ENCODE measurements at regions not wholly inside any gene's neighbourhood (a gene's known extent, or its start where the extent isn't known, plus 50 kb on each side); places are given as distances from the start of the nearest gene placed in this dataset.

DNA sequence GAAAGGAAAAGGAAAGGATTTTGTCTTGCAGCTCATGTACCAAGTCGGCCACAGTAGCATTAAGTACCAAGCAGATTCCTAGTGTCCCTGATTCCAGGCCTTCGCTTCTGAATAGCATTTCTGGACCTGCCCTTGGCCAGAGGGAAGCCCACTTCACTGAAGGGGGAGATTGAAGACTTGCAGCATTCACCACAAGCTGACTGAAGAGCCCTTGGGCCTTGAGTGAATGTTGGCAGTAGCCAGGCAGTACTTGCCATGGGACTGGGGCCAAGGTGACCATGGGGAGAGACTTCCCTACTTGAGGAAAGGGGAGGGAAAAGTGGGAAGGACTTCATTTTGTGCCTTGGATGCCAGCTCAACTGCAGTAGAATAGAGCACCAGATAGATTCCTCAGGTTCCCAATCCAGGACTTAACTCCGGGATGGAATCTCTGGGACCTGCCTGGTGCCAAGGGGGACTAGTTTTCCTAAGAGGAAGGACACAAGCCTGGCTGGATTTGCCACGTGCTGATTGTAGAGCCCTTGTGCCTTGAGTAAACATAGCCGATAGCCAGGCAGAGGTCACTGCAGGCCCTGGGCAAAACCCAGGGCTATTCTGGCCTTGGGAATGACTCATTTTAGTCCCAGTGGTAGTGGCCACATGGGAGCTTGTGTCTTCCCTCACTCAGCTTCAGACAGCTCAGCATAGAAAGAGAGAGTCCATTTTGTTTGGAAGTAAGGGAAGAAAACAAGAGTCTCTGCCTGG lies 141.7 kb upstream of the KCND2 start:
- Histone ChIP-seq H3K9me2 (replicated peaks; ENCODE audit: insufficient read depth, low read length) (no peaks in the 10 kb centered on the region), H3K79me2 (ENCODE audit: insufficient read depth, low read length) (no peaks in the 10 kb centered on the region), H3K36me3 (ENCODE audit: low read length) (no peaks in the 10 kb centered on the region), H3K4me2 (ENCODE audit: low read depth, low read length, poor library complexity, severe bottlenecking) (no peak overlapping the region), H3K9ac (ENCODE audit: low read length) (no peak overlapping the region), H3K27me3 (ENCODE audit: low read length) (no peaks in the 10 kb centered on the region), H3K27ac (ENCODE audit: low read depth, low read length) (no peak overlapping the region), H4K20me1 (ENCODE audit: low read depth, low read length) (no peaks in the 10 kb centered on the region), H3K4me3 (ENCODE audit: insufficient read depth, low read length, poor library complexity, severe bottlenecking) (no peak overlapping the region), H2AFZ (ENCODE audit: low read depth, low read length, severe bottlenecking) (no peak overlapping the region), H3K9me3 (ENCODE audit: insufficient read depth, low read length) (no peaks in the 10 kb centered on the region), H3F3A (ENCODE audit: insufficient read depth) (no peaks in the 10 kb centered on the region)
- TF ChIP-seq CTCF (IDR thresholded peaks at IDR 0.05; ENCODE audit: insufficient read depth, low read length, poor library complexity, severe bottlenecking) = no peak
- no peak for TF ChIP-seq EZH2phosphoT487 (conservative IDR thresholded peaks at IDR 0.05; ENCODE audit: low read length)

GRCh38 chr7:120138497-120138896 lies 134.5 kb upstream of the KCND2 start:
- Histone ChIP-seq H3K4me2 (ENCODE audit: low read depth, low read length, poor library complexity, severe bottlenecking) (no peak overlapping the region), H3K27ac (ENCODE audit: low read depth, low read length) (no peak overlapping the region), H3F3A (ENCODE audit: insufficient read depth) (no peaks in the 10 kb centered on the region), H3K27me3 (ENCODE audit: low read length) (no peaks in the 10 kb centered on the region), H3K9me2 (replicated peaks; ENCODE audit: insufficient read depth, low read length) (no peaks in the 10 kb centered on the region), H3K79me2 (ENCODE audit: insufficient read depth, low read length) (no peaks in the 10 kb centered on the region), H3K9me3 (ENCODE audit: insufficient read depth, low read length) (no peaks in the 10 kb centered on the region), H3K4me3 (ENCODE audit: insufficient read depth, low read length, poor library complexity, severe bottlenecking) (no peak overlapping the region), H2AFZ (ENCODE audit: low read depth, low read length, severe bottlenecking) (no peak overlapping the region), H4K20me1 (ENCODE audit: low read depth, low read length) (no peaks in the 10 kb centered on the region), H3K36me3 (ENCODE audit: low read length) (no peaks in the 10 kb centered on the region), H3K9ac (ENCODE audit: low read length) (no peak overlapping the region)
- no peak for TF ChIP-seq CTCF (IDR thresholded peaks at IDR 0.05; ENCODE audit: insufficient read depth, low read length, poor library complexity, severe bottlenecking)
- TF ChIP-seq EZH2phosphoT487 (conservative IDR thresholded peaks at IDR 0.05; ENCODE audit: low read length) = no peak

- Histone ChIP-seq H3K79me2 (ENCODE audit: insufficient read depth, low read length) (no peaks in the 10 kb centered on the region), H3K4me3 (ENCODE audit: insufficient read depth, low read length, poor library complexity, severe bottlenecking) (no peak overlapping the region), H3K4me2 (ENCODE audit: low read depth, low read length, poor library complexity, severe bottlenecking) (no peak overlapping the region), H4K20me1 (ENCODE audit: low read depth, low read length) (no peaks in the 10 kb centered on the region), H3K9me3 (ENCODE audit: insufficient read depth, low read length) (no peaks in the 10 kb centered on the region), H3K9ac (ENCODE audit: low read length) (no peak overlapping the region), H3F3A (ENCODE audit: insufficient read depth) (no peaks in the 10 kb centered on the region), H3K9me2 (replicated peaks; ENCODE audit: insufficient read depth, low read length) (no peaks in the 10 kb centered on the region), H3K36me3 (ENCODE audit: low read length) (no peaks in the 10 kb centered on the region), H3K27me3 (ENCODE audit: low read length) (no peaks in the 10 kb centered on the region), H2AFZ (ENCODE audit: low read depth, low read length, severe bottlenecking) (no peak overlapping the region), H3K27ac (ENCODE audit: low read depth, low read length) (no peak overlapping the region)
- TF ChIP-seq CTCF (IDR thresholded peaks at IDR 0.05; ENCODE audit: insufficient read depth, low read length, poor library complexity, severe bottlenecking) (no peak), EZH2phosphoT487 (conservative IDR thresholded peaks at IDR 0.05; ENCODE audit: low read length) (no peak)
These were observed 116.5 kb upstream of the KCND2 start for GRCh38 chr7:120156476-120156875.
